SK-N-SH (cell line): ENCODE measurements at regions not wholly inside any gene's neighbourhood (a gene's known extent, or its start where the extent isn't known, plus 50 kb on each side); places are given as distances from the start of the nearest gene placed in this dataset.

Source experiments
- CTCF ChIA-PET: fragments of 300-600, 350-600 bp; formaldehyde crosslinking; extraction: SDS; loops from one replicate; lab custom pipeline; 2021; lab: Yijun Ruan, JAX
- POLR2A ChIA-PET: fragments of 350-600 bp; sonication (Branson Sonifier 250); formaldehyde crosslinking; extraction: SDS; loops from one replicate; lab custom pipeline; 2020; ENCODE audit warnings: antibody characterized with exemption, inconsistent platforms; lab: Yijun Ruan, JAX
- DNase-seq: peaks from one replicate; pipeline ENCODE4 v3.0.0; 2012
- H2AFZ ChIP-seq: fragments of 200-600 bp; sonication (generic); 2 replicates; pipeline ENCODE4 v1.8.1; 2016; ENCODE audit warnings: antibody characterized with exemption, mild to moderate bottlenecking, low read depth
- H3F3A ChIP-seq: fragments of 200-600 bp; sonication (generic); replicated peaks from 2 replicates; pipeline ENCODE3; 2016; ENCODE audit warnings: antibody characterized with exemption, mild to moderate bottlenecking; ENCODE audit not compliant: insufficient read depth
- H3K27ac ChIP-seq, 2 experiments: fragments of 200-500 bp in 1 of 2; fragments of 200-600 bp in 1 of 2; sonication (Bioruptor generic) in 1 of 2; sonication (generic), shearing (Covaris generic) in 1 of 2; 2 replicates each; pipeline versions ENCODE4 v1.5.1 to v1.6.1; 2014 to 2016; ENCODE audit warnings: low read depth in 2 of 2, inconsistent platforms in 1 of 2, low read length in 1 of 2, mild to moderate bottlenecking in 1 of 2, mixed read lengths in 1 of 2
- H3K27me3 ChIP-seq: fragments of 200-600 bp; sonication (generic), shearing (Covaris generic); 2 replicates; pipeline ENCODE4 v1.6.1; 2016; ENCODE audit warnings: mixed run types; ENCODE audit not compliant: insufficient read depth
- H3K36me3 ChIP-seq, 2 experiments: fragments of 200-500 bp in 1 of 2; fragments of 200-600 bp in 1 of 2; sonication (Bioruptor generic) in 1 of 2; sonication (generic) in 1 of 2; replicated peaks in 1 of 2; 2 replicates each; pipeline versions ENCODE3 to v1.5.1; 2014 to 2016; ENCODE audit warnings: low read length in 1 of 2, mild to moderate bottlenecking in 1 of 2; ENCODE audit not compliant: insufficient read depth in 2 of 2, control insufficient read depth in 1 of 2
- H3K4me1 ChIP-seq, 2 experiments: fragments of 200-500 bp in 1 of 2; fragments of 200-600 bp in 1 of 2; sonication (Bioruptor generic) in 1 of 2; sonication (generic), shearing (Covaris generic) in 1 of 2; 2 replicates each; pipeline versions ENCODE4 v1.5.1 to v1.6.1; 2014 to 2016; ENCODE audit warnings: low read depth in 1 of 2, low read length in 1 of 2, mixed run types in 1 of 2; ENCODE audit not compliant: insufficient read depth in 2 of 2, control insufficient read depth in 1 of 2
- H3K4me2 ChIP-seq: fragments of 200-600 bp; sonication (generic), shearing (Covaris generic); 2 replicates; pipeline ENCODE4 v1.6.1; 2017; ENCODE audit warnings: mixed run types
- H3K4me3 ChIP-seq, 2 experiments: fragments of 200-500 bp in 1 of 2; fragments of 200-600 bp in 1 of 2; sonication (Bioruptor generic) in 1 of 2; sonication (generic), shearing (Covaris generic) in 1 of 2; 2 replicates each; pipeline versions ENCODE4 v1.5.1 to v1.8.1; 2014 to 2016; ENCODE audit warnings: low read depth in 2 of 2, inconsistent platforms in 1 of 2, low read length in 1 of 2, mild to moderate bottlenecking in 1 of 2, mixed read lengths in 1 of 2, moderate library complexity in 1 of 2
- H3K79me2 ChIP-seq: fragments of 200-600 bp; sonication (generic); 2 replicates; pipeline ENCODE4 v1.8.1; 2017; ENCODE audit warnings: mild to moderate bottlenecking; ENCODE audit not compliant: insufficient read depth
- H3K9ac ChIP-seq: fragments of 200-600 bp; sonication (generic); 2 replicates; pipeline ENCODE4 v1.6.1; 2017; ENCODE audit warnings: mixed run types
- H3K9me2 ChIP-seq: fragments of 200-600 bp; sonication (generic); 2 replicates; pipeline ENCODE4 v1.6.1; 2017; ENCODE audit warnings: mixed run types
- H3K9me3 ChIP-seq: fragments of 200-600 bp; sonication (generic); 2 replicates; pipeline ENCODE4 v1.6.1; 2017; ENCODE audit warnings: mixed run types, mild to moderate bottlenecking, moderate library complexity
- H4K20me1 ChIP-seq: fragments of 200-600 bp; sonication (generic); 2 replicates; pipeline ENCODE4 v1.6.1; 2017; ENCODE audit warnings: mild to moderate bottlenecking, mixed run types; ENCODE audit not compliant: insufficient read depth
- CTCF ChIP-seq: fragments of 200-600 bp; sonication (generic); IDR thresholded peaks from 2 replicates; pipeline ENCODE4 v1.6.1; 2017; ENCODE audit warnings: antibody characterized with exemption, mild to moderate bottlenecking, moderate library complexity
- EP300 ChIP-seq, 2 experiments: IDR thresholded peaks; 2 replicates each; pipeline versions ENCODE4 v1.4.0 to v1.6.1; 2012; ENCODE audit warnings: borderline replicate concordance in 1 of 2, low read depth in 1 of 2, low read length in 1 of 2
- EZH2phosphoT487 ChIP-seq: fragments of 200-600 bp; sonication (generic); IDR thresholded peaks from 2 replicates; pipeline ENCODE4 v1.6.1; 2017; ENCODE audit warnings: low read depth, mixed run types, mild to moderate bottlenecking, antibody characterized with exemption, moderate library complexity, borderline replicate concordance
- GATA2 ChIP-seq: sonication (generic); formaldehyde crosslinking; IDR thresholded peaks from 2 replicates; pipeline ENCODE4 v1.5.0; 2020; ENCODE audit warnings: mild to moderate bottlenecking, missing genetic modification reagents
- IRF3 ChIP-seq: fragments of 150-350 bp; IDR thresholded peaks from 2 replicates; pipeline ENCODE4 v1.6.1; 2016; ENCODE audit warnings: mild to moderate bottlenecking, low read depth, low read length
- NRF1 ChIP-seq: IDR thresholded peaks from 2 replicates; pipeline ENCODE4 v1.6.1; 2012; ENCODE audit warnings: low read depth, mild to moderate bottlenecking, low read length
- POLR2AphosphoS5 ChIP-seq: IDR thresholded peaks from 2 replicates; pipeline ENCODE4 v1.6.1; 2012; ENCODE audit warnings: low read depth, low read length
- REST ChIP-seq: IDR thresholded peaks from 2 replicates; pipeline ENCODE4 v1.6.1; 2012; ENCODE audit warnings: mild to moderate bottlenecking, low read depth, low read length, moderate library complexity
- SIN3A ChIP-seq: IDR thresholded peaks from 2 replicates; pipeline ENCODE4 v1.6.1; 2012; ENCODE audit warnings: low read depth, mild to moderate bottlenecking, low read length, moderate library complexity, borderline replicate concordance
- TEAD4 ChIP-seq: IDR thresholded peaks from 2 replicates; pipeline ENCODE4 v1.4.0; 2012; ENCODE audit warnings: mild to moderate bottlenecking, borderline replicate concordance; ENCODE audit not compliant: insufficient read depth
- TF ChIP-seq, protein P1 (sequence below): IDR thresholded peaks from 2 replicates; pipeline ENCODE4 v1.4.0; 2012; ENCODE audit warnings: low read depth

DNA sequence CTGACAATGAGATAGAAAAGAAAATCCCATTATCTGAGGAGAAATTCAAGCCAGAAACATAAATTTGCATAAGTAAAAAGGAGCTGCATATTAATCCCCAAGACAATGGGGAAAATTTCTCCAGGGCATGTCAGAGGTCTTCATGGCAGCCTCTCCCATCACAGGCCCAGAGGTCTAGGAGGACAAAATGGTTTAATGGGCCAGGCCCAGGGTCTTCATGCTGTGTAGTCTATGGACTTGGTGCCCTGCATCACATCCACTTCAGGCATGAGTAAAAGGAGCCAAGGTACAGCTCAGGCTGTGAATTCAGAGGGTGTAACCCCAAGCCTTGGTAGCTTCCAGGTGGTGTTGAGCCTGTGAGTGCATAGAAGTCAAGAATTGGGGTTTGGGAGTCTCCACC, 1097.2 kb upstream of the RAG2 start:
- Histone ChIP-seq H3K79me2 (no peaks in the 10 kb centered on the region), H3K4me1 (no peaks in the 10 kb centered on the region), H3K9me3 (no peaks in the 10 kb centered on the region; the same call in 1 of the 2 replicates), H3K4me3 (no peak overlapping the region), H3K9ac (no peak overlapping the region), H3K27me3 (no peaks in the 10 kb centered on the region), H2AFZ (no peak overlapping the region), H3F3A (no peaks in the 10 kb centered on the region), H3K9me2 (no peaks in the 10 kb centered on the region), H3K36me3 (no peaks in the 10 kb centered on the region), H4K20me1 (no peaks in the 10 kb centered on the region), H3K4me2 (no peak overlapping the region), H3K27ac (no peak overlapping the region)
- POLR2A ChIA-PET = no interaction called here
- CTCF ChIA-PET = interaction anchor here (1.3 kb wide), 1 partner anchor 17 kb away, joined by 3 read pairs; no protein-coding TSS in a partner anchor
- no peak for DNase-seq
- TF ChIP-seq TEAD4 (no peak), IRF3 (no peak), NRF1 (no peak), CTCF (no peak), EP300 (IDR thresholded peaks at IDR 0.05; ENCODE audit: borderline replicate concordance in 1 of 2, low read depth in 1 of 2, low read length in 1 of 2) (no peak), GATA2 (no peak), REST (no peak), POLR2AphosphoS5 (no peak), EZH2phosphoT487 (no peak), SIN3A (no peak)
- TF ChIP-seq, protein P1, sequence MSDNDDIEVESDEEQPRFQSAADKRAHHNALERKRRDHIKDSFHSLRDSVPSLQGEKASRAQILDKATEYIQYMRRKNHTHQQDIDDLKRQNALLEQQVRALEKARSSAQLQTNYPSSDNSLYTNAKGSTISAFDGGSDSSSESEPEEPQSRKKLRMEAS = no peak
